Liver (tissue), 7 donors: ENCODE measurements at regions not wholly inside any gene's neighbourhood (a gene's known extent, or its start where the extent isn't known, plus 50 kb on each side); places are given as distances from the start of the nearest gene placed in this dataset.

ENCODE experiments used
- DNase-seq: peaks from one replicate; pipeline ENCODE4 v3.0.0-alpha.2; 2017; ENCODE audit warnings: low spot score
- H3K27ac ChIP-seq, 2 donors: one replicate each; pipeline ENCODE4 v1.7.0; 2013; ENCODE audit warnings: inconsistent platforms in 2 of 2, low read length in 2 of 2, control low read depth in 1 of 2, low read depth in 1 of 2, mild to moderate bottlenecking in 1 of 2
- H3K27me3 ChIP-seq, 4 donors: one replicate each; pipeline versions ENCODE4 v1.6.1 to v1.7.0; 2013; ENCODE audit warnings: low read length in 3 of 4, inconsistent platforms in 1 of 4, mild to moderate bottlenecking in 1 of 4, moderate library complexity in 1 of 4; ENCODE audit not compliant: control insufficient read depth in 4 of 4, insufficient read depth in 4 of 4
- H3K36me3 ChIP-seq, 4 donors: one replicate each; pipeline versions ENCODE4 v1.6.1 to v1.7.0; 2013; ENCODE audit warnings: low read length in 3 of 4, mild to moderate bottlenecking in 3 of 4, low read depth in 1 of 4, moderate library complexity in 1 of 4; ENCODE audit not compliant: control insufficient read depth in 4 of 4, insufficient read depth in 3 of 4
- H3K4me1 ChIP-seq, 4 donors: one replicate each; pipeline versions ENCODE4 v1.6.1 to v1.7.0; 2013; ENCODE audit warnings: low read length in 3 of 4, mild to moderate bottlenecking in 3 of 4, moderate library complexity in 1 of 4; ENCODE audit not compliant: control insufficient read depth in 4 of 4, insufficient read depth in 4 of 4
- H3K4me3 ChIP-seq, 3 donors: one replicate each; pipeline versions ENCODE4 v1.6.1 to v1.7.0; 2013; ENCODE audit warnings: low read length in 3 of 3, control low read depth in 1 of 3, low read depth in 1 of 3, mild to moderate bottlenecking in 1 of 3
- H3K9ac ChIP-seq, 2 donors: one replicate each; pipeline ENCODE4 v1.7.0; 2013; ENCODE audit warnings: low read length in 2 of 2, mild to moderate bottlenecking in 2 of 2, moderate library complexity in 2 of 2, control low read depth in 1 of 2, low read depth in 1 of 2
- H3K9me3 ChIP-seq, 4 donors: one replicate each; pipeline versions ENCODE4 v1.6.1 to v1.7.0; 2013; ENCODE audit warnings: low read length in 3 of 4; ENCODE audit not compliant: control insufficient read depth in 4 of 4
- ATF3 ChIP-seq: IDR thresholded peaks from 2 replicates; pipeline ENCODE4 v1.6.1; 2016; ENCODE audit warnings: antibody characterized with exemption
- EGR1 ChIP-seq, 2 donors: IDR thresholded peaks; 2 replicates each; pipeline ENCODE4 v1.6.1; 2016 to 2018; ENCODE audit warnings: antibody characterized with exemption in 2 of 2, low read depth in 2 of 2
- FOXA1 ChIP-seq: IDR thresholded peaks from 2 replicates; pipeline ENCODE4 v1.6.1; 2016; ENCODE audit warnings: antibody characterized with exemption
- FOXA2 ChIP-seq: IDR thresholded peaks from 2 replicates; pipeline ENCODE4 v1.6.1; 2016; ENCODE audit warnings: antibody characterized with exemption
- GABPA ChIP-seq, 2 donors: IDR thresholded peaks in 1 of 2; conservative IDR thresholded peaks in 1 of 2; 2 replicates each; pipeline ENCODE4 v1.6.1; 2016; ENCODE audit warnings: antibody characterized with exemption in 2 of 2, mild to moderate bottlenecking in 1 of 2, moderate library complexity in 1 of 2
- HNF4A ChIP-seq, 2 donors: conservative IDR thresholded peaks; 2 replicates each; pipeline ENCODE4 v1.6.1; 2016; ENCODE audit warnings: antibody characterized with exemption in 2 of 2, mild to moderate bottlenecking in 2 of 2
- JUND ChIP-seq, 2 donors: IDR thresholded peaks; 2 replicates each; pipeline ENCODE4 v1.6.1; 2016; ENCODE audit warnings: antibody characterized with exemption in 2 of 2
- NR2F2 ChIP-seq: IDR thresholded peaks from 2 replicates; pipeline ENCODE4 v1.6.1; 2016; ENCODE audit warnings: antibody characterized with exemption
- REST ChIP-seq: IDR thresholded peaks from 2 replicates; pipeline ENCODE4 v1.6.1; 2016; ENCODE audit warnings: antibody characterized with exemption, mild to moderate bottlenecking
- SP1 ChIP-seq: IDR thresholded peaks from 2 replicates; pipeline ENCODE4 v1.6.1; 2018; ENCODE audit warnings: antibody characterized with exemption, mild to moderate bottlenecking
- YY1 ChIP-seq: IDR thresholded peaks from 2 replicates; pipeline ENCODE4 v1.6.1; 2016; ENCODE audit warnings: antibody characterized with exemption, mild to moderate bottlenecking
- ZBTB33 ChIP-seq: IDR thresholded peaks from 2 replicates; pipeline ENCODE4 v1.6.1; 2016; ENCODE audit warnings: antibody characterized with exemption
- whole genome bisulfite sequencing: extraction: QIAGEN DNeasy Blood & Tissue Kit; methylation state at CpG from one replicate; pipeline ENCODE4 v1.1.7; 2013; 5-methylcytosine and 5-hydroxymethylcytosine counted together
- donor health status: healthy.
- donor health status: healthy.
- donor health status: healthy.
- donor health status: healthy.

GRCh38 chr3:115401851-115402501, 221.3 kb upstream of the GAP43 start (continued):
- no peak for TF ChIP-seq ZBTB33

- Histone ChIP-seq H3K9me3 (peaks cover 0 to 2% (median 0%) of the 10 kb centered on the region in 4 donors), H3K9ac (no peak overlapping the region), H3K27ac (no peak overlapping the region), H3K4me1 (no peaks in the 10 kb centered on the region), H3K4me3 (no peak overlapping the region), H3K36me3 (no peaks in the 10 kb centered on the region), H3K27me3 (peaks cover 0 to 3% (median 0%) of the 10 kb centered on the region in 4 donors)
- no peak for DNase-seq
- no peak for TF ChIP-seq REST
- TF ChIP-seq ZBTB33, result no peak
- no peak for TF ChIP-seq EGR1 (IDR thresholded peaks at IDR 0.05; ENCODE audit: low read depth in 2 of 2)
- TF ChIP-seq YY1, result no peak
- no peak for TF ChIP-seq ATF3
- no peak for TF ChIP-seq FOXA2
- TF ChIP-seq SP1, result no peak
- TF ChIP-seq JUND (IDR thresholded peaks at IDR 0.05), result no peak
- TF ChIP-seq FOXA1, result no peak
- no peak for TF ChIP-seq GABPA (IDR thresholded peaks at IDR 0.05 in 1 of 2, conservative IDR thresholded peaks at IDR 0.05 in 1 of 2)
Observed at GRCh38 chr3:115402651-115403050, 220.7 kb upstream of the GAP43 start.

GRCh38 chr3:115403786-115404185, 219.5 kb upstream of the GAP43 start:
- Histone ChIP-seq H3K9ac (no peak overlapping the region), H3K27ac (no peak overlapping the region), H3K4me3 (no peak overlapping the region), H3K36me3 (no peaks in the 10 kb centered on the region), H3K9me3 (peaks cover 0 to 2% (median 0%) of the 10 kb centered on the region in 4 donors), H3K4me1 (no peaks in the 10 kb centered on the region), H3K27me3 (peaks cover 0 to 3% (median 0%) of the 10 kb centered on the region in 4 donors)
- 38% methylated on average over 2 of the region's 2 CpGs for WGBS
- DNase-seq, result no peak
- TF ChIP-seq FOXA2, result no peak
- TF ChIP-seq HNF4A (conservative IDR thresholded peaks at IDR 0.05), result no peak
- no peak for TF ChIP-seq YY1
- no peak for TF ChIP-seq ATF3
- no peak for TF ChIP-seq NR2F2
